Neutrophil (primary cell): ENCODE measurements at regions not wholly inside any gene's neighbourhood (a gene's known extent, or its start where the extent isn't known, plus 50 kb on each side); places are given as distances from the start of the nearest gene placed in this dataset.

Experiments
- H3K27ac ChIP-seq: fragments of 200-600 bp; sonication (generic); 2 replicates; pipeline ENCODE4 v1.5.1; 2016; ENCODE audit warnings: mild to moderate bottlenecking, moderate library complexity
- H3K27me3 ChIP-seq: fragments of 200-600 bp; sonication (generic); 2 replicates; pipeline ENCODE4 v1.6.0; 2016; ENCODE audit warnings: mild to moderate bottlenecking
- H3K36me3 ChIP-seq: fragments of 200-600 bp; sonication (generic); 2 replicates; pipeline ENCODE4 v1.5.1; 2017
- H3K4me1 ChIP-seq, 2 experiments: fragments of 200-600 bp in 1 of 2; sonication (generic) in 1 of 2; 1 replicate in 1 of 2; 2 replicates in 1 of 2; pipeline versions ENCODE4 v1.5.1 to v1.6.1; 2013 to 2016; ENCODE audit warnings: low read depth in 1 of 2, low read length in 1 of 2, mild to moderate bottlenecking in 1 of 2, moderate library complexity in 1 of 2; ENCODE audit not compliant: control insufficient read depth in 1 of 2, insufficient read depth in 1 of 2
- H3K4me3 ChIP-seq, 2 experiments: fragments of 200-600 bp in 1 of 2; sonication (generic) in 1 of 2; 1 replicate in 1 of 2; 2 replicates in 1 of 2; pipeline ENCODE4 v1.5.1; 2013 to 2016; ENCODE audit warnings: low read depth in 1 of 2, low read length in 1 of 2, mild to moderate bottlenecking in 1 of 2, moderate library complexity in 1 of 2
- H3K9me3 ChIP-seq: fragments of 200-600 bp; sonication (generic); 2 replicates; pipeline ENCODE4 v1.5.1; 2016
- TF ChIP-seq, protein P1 (sequence below): fragments of 200-600 bp; sonication (generic); IDR thresholded peaks from 2 replicates; pipeline ENCODE4 v1.5.1; 2016; ENCODE audit warnings: antibody characterized with exemption

DNA sequence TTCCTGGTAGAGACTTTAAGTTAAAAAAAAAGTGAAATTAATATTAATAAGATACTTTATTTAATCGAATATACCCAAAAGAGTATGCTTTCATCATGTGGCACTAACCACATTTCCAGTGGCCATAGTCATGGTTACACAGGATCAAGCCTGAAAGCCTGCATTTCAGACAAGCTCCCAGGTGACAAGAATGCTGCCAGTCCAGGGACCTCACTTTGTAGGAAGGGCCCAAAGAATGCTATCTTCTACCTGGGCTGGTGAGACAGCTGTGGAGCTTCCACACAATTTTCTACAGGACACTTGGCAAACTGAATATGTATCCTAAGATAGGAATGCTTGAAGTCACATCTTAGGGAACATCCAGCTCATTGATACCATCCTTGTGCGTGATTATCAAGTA is 203.8 kb downstream of the AUH start:
- TF ChIP-seq, protein P1, sequence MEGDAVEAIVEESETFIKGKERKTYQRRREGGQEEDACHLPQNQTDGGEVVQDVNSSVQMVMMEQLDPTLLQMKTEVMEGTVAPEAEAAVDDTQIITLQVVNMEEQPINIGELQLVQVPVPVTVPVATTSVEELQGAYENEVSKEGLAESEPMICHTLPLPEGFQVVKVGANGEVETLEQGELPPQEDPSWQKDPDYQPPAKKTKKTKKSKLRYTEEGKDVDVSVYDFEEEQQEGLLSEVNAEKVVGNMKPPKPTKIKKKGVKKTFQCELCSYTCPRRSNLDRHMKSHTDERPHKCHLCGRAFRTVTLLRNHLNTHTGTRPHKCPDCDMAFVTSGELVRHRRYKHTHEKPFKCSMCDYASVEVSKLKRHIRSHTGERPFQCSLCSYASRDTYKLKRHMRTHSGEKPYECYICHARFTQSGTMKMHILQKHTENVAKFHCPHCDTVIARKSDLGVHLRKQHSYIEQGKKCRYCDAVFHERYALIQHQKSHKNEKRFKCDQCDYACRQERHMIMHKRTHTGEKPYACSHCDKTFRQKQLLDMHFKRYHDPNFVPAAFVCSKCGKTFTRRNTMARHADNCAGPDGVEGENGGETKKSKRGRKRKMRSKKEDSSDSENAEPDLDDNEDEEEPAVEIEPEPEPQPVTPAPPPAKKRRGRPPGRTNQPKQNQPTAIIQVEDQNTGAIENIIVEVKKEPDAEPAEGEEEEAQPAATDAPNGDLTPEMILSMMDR = no peak
- no peaks in the 10 kb centered on the region for H3K27me3 ChIP-seq
- no peak overlapping the region for H3K27ac ChIP-seq
- no peaks in the 10 kb centered on the region for H3K9me3 ChIP-seq
- H3K36me3 ChIP-seq = no peaks in the 10 kb centered on the region
- H3K4me1 ChIP-seq = peaks cover 9% of the 10 kb centered on the region in 2 experiments
- no peak overlapping the region for H3K4me3 ChIP-seq

DNA sequence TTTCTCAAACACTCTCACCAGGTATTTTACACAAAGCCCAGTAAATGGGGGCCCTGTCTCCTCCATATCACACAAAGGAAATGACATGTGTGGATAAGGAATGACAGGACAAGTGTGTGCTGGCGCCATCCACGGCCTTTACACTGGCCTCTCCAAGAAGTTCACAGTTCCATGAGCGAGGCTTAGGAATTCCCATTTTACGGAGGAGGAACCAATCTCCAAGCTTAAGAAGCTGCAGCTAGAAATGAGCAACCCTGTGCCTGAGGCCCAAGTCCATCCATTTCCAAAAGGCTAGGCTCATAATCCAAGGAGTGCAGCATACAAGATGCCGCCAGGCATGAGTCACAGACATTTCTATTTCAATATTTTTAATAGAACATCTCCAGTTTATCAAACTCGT is 203.4 kb downstream of the AUH start:
- Histone ChIP-seq H3K27ac (no peak overlapping the region), H3K4me1 (peaks cover 13 to 14% of the 10 kb centered on the region in 2 experiments), H3K9me3 (no peaks in the 10 kb centered on the region), H3K36me3 (no peaks in the 10 kb centered on the region), H3K27me3 (no peaks in the 10 kb centered on the region), H3K4me3 (no peak overlapping the region)
- TF ChIP-seq, protein P1 = no peak

DNA sequence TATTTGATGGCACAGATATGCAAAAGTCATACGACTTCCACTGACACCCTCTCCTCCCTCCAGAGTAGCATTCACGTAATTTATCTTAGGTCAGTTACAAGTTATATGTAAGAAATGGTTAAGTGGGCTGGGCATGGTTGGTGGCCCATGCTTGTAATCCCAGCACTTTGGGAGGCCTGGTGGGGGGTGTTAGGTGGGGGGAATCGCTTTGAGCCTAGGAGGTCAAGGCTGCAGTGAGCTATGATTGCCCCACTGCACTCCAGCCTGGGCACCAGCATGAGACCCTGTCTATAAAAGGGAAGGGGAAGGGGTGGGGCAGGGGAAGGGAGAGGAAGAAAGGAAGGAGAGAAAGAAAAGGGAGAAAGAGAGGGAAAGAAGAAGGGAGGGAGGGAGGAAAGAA is 202.8 kb downstream of the AUH start:
- Histone ChIP-seq H3K4me3 (no peak overlapping the region), H3K36me3 (no peaks in the 10 kb centered on the region), H3K9me3 (no peaks in the 10 kb centered on the region), H3K27me3 (peaks cover 4% of the 10 kb centered on the region), H3K4me1 (peaks cover 13 to 15% of the 10 kb centered on the region in 2 experiments), H3K27ac (no peak overlapping the region)
- TF ChIP-seq, protein P1 = no peak

DNA sequence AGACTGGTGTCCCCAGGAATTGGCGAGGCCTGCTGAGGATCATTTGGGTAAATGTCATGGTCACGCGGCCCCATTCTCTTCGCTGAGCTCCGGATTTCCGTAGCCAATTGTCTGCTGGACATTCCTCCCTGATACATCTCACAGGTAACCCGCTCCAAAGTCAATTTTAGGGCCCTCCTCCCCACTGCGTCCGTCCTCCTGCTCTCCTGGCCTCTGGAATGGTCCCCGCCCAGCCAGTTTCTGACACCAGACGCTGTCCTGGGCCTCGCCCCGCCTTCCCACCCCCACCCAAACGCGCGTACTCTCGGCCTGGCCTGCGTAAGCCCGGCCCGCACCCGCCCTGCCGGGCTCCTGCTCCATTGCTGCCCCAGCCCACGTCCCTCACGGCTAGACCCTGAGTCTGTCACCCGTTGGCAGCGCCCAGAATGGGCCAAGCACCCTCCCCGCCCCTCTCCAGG is 202.0 kb downstream of the AUH start:
- H3K4me1 ChIP-seq = peaks cover 13 to 15% of the 10 kb centered on the region in 2 experiments
- H3K27ac ChIP-seq = no peak overlapping the region
- H3K27me3 ChIP-seq = peaks cover 12% of the 10 kb centered on the region
- H3K9me3 ChIP-seq = no peaks in the 10 kb centered on the region
- H3K36me3 ChIP-seq = no peaks in the 10 kb centered on the region
- no peak overlapping the region for H3K4me3 ChIP-seq
- TF ChIP-seq, protein P1 = no peak

DNA sequence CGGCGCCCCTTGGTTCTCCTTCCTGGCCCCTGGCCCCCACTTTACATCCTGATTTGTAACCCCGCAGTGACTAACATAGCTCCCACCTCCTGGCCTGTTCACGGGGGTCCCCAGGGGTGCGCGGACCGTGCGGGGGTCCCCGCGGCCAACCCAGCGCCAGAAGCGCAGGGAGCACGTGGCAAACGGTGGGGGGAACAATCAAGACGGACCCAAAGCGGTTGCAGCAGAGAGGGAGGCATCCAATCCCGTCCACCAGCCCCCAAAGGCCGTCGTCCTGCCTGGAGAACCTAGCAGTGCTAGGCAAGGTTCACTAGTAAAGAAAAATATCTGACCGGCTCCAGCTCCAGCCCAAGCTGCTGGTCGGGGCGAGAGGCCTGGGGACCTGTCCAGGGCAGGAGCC is 201.5 kb downstream of the AUH start:
- Histone ChIP-seq H3K27me3 (peaks cover 12% of the 10 kb centered on the region), H3K4me3 (no peak overlapping the region), H3K36me3 (no peaks in the 10 kb centered on the region), H3K27ac (no peak overlapping the region), H3K4me1 (peaks cover 13 to 15% of the 10 kb centered on the region in 2 experiments), H3K9me3 (no peaks in the 10 kb centered on the region)
- TF ChIP-seq, protein P1 = no peak
